Prostate gland (tissue), 2 donors: ENCODE measurements at regions not wholly inside any gene's neighbourhood (a gene's known extent, or its start where the extent isn't known, plus 50 kb on each side); places are given as distances from the start of the nearest gene placed in this dataset.

Source experiments
- POLR2AphosphoS5 ChIP-seq: sonication (generic); formaldehyde crosslinking; IDR thresholded peaks from one replicate; pipeline ENCODE4 v1.6.1; 2017; ENCODE audit warnings: antibody characterized with exemption
- TF ChIP-seq, protein P1 (sequence below), 4 experiments: fragments of 200-600 bp in 2 of 4; fragments of 450-650 bp in 2 of 4; sonication (generic) in 2 of 4; IDR thresholded peaks; 1 replicate in 3 of 4; 2 replicates in 1 of 4; pipeline ENCODE4 v1.5.1; 2016 to 2019; ENCODE audit warnings: antibody characterized with exemption in 4 of 4, mild to moderate bottlenecking in 2 of 4, moderate library complexity in 2 of 4

DNA sequence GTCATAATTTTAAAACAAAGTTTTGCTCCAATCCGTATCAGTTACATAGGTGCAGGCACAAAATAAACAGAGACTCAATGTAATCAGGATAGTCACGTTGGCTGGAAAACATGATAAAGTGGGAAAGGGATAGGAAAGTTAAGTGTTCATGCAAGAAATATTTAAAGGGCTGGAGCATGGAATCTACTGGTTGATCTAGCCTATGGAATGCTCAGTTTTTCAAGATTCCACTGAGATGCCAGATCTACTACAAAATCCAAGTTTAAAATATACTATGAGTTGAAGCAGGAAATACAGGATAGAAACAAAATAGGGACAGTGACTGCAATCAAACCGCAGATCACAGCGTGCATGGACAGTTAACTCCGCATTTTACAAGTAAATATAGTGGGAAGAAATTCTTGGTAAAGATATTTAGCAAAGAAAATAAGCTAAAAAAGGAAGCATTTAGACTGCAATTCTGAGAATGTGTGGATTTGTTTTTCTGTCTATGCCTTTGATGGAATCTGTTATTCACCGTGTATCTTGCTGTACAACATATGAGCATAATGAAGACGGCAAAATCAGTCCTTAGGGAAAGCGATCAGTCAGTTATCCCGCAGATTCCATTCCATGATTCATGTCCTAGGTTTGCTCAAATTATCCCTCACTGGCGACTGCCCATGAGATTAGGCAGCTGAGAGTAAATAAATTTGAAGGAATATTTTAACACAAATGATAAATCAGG is 1044.3 kb downstream of the FLRT2 start:
- no peak for TF ChIP-seq POLR2AphosphoS5
- TF ChIP-seq, protein P1, sequence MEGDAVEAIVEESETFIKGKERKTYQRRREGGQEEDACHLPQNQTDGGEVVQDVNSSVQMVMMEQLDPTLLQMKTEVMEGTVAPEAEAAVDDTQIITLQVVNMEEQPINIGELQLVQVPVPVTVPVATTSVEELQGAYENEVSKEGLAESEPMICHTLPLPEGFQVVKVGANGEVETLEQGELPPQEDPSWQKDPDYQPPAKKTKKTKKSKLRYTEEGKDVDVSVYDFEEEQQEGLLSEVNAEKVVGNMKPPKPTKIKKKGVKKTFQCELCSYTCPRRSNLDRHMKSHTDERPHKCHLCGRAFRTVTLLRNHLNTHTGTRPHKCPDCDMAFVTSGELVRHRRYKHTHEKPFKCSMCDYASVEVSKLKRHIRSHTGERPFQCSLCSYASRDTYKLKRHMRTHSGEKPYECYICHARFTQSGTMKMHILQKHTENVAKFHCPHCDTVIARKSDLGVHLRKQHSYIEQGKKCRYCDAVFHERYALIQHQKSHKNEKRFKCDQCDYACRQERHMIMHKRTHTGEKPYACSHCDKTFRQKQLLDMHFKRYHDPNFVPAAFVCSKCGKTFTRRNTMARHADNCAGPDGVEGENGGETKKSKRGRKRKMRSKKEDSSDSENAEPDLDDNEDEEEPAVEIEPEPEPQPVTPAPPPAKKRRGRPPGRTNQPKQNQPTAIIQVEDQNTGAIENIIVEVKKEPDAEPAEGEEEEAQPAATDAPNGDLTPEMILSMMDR (IDR thresholded peaks at IDR 0.05): no peak
